Nephron progenitor cell (in vitro differentiated cells): ENCODE measurements at regions not wholly inside any gene's neighbourhood (a gene's known extent, or its start where the extent isn't known, plus 50 kb on each side); places are given as distances from the start of the nearest gene placed in this dataset.

Experiments
- DNase-seq: peaks from one replicate; pipeline ENCODE4 v3.0.0; 2021
- H3K27ac Mint-ChIP-seq: 2 replicates; pipeline ENCODE4 v1.8.0; 2021; ENCODE audit warnings: mild to moderate bottlenecking, moderate library complexity, mixed read lengths
- H3K27me3 Mint-ChIP-seq: 2 replicates; pipeline ENCODE4 v1.8.0; 2021; ENCODE audit warnings: mild to moderate bottlenecking, low read depth, mixed read lengths; ENCODE audit not compliant: poor library complexity
- H3K36me3 Mint-ChIP-seq: 2 replicates; pipeline ENCODE4 v1.8.0; 2021; ENCODE audit warnings: low read depth, mixed read lengths
- H3K4me1 Mint-ChIP-seq: 2 replicates; pipeline ENCODE4 v1.8.0; 2021; ENCODE audit warnings: mixed read lengths
- H3K4me3 Mint-ChIP-seq: 2 replicates; pipeline ENCODE4 v1.8.0; 2021; ENCODE audit warnings: mild to moderate bottlenecking, moderate library complexity, mixed read lengths
- H3K9me3 Mint-ChIP-seq: 2 replicates; pipeline ENCODE4 v1.8.0; 2021; ENCODE audit warnings: mild to moderate bottlenecking, moderate library complexity, mixed read lengths
- TF ChIP-seq, protein P1 (sequence below): fragments of 200-600 bp; sonication (generic); IDR thresholded peaks from 2 replicates; pipeline ENCODE4 v1.5.0; 2021; ENCODE audit warnings: antibody characterized with exemption

DNA sequence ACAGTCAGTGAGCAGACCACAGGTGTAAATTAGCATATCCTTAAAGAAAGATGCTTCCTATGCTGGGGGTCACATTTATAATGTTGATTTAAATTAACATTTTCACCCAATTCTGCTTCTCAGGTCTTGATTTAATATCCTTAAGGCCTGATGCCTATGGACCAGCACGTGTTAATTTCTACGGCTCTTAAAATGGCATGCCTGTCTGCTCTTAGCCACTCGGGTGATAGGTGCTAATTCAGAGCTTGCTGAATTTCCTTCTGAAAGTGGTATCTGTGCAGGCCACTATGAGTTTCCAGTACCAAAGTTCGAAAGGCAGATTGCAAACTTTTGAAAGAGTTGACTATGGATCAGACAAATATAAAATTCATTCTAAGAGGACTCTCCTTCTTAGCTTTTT, 487.4 kb upstream of the ADGRL2 start:
- Mint-ChIP-seq H3K4me1 (peaks cover 27% of the 10 kb centered on the region), H3K4me3 (no peak overlapping the region), H3K27ac (no peak overlapping the region), H3K9me3 (no peaks in the 10 kb centered on the region), H3K36me3 (no peaks in the 10 kb centered on the region), H3K27me3 (peaks cover 4% of the 10 kb centered on the region)
- DNase-seq: no peak
- TF ChIP-seq, protein P1, sequence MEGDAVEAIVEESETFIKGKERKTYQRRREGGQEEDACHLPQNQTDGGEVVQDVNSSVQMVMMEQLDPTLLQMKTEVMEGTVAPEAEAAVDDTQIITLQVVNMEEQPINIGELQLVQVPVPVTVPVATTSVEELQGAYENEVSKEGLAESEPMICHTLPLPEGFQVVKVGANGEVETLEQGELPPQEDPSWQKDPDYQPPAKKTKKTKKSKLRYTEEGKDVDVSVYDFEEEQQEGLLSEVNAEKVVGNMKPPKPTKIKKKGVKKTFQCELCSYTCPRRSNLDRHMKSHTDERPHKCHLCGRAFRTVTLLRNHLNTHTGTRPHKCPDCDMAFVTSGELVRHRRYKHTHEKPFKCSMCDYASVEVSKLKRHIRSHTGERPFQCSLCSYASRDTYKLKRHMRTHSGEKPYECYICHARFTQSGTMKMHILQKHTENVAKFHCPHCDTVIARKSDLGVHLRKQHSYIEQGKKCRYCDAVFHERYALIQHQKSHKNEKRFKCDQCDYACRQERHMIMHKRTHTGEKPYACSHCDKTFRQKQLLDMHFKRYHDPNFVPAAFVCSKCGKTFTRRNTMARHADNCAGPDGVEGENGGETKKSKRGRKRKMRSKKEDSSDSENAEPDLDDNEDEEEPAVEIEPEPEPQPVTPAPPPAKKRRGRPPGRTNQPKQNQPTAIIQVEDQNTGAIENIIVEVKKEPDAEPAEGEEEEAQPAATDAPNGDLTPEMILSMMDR: no peak

- no peaks in the 10 kb centered on the region for H3K9me3 Mint-ChIP-seq
- no peaks in the 10 kb centered on the region for H3K36me3 Mint-ChIP-seq
- no peak overlapping the region for H3K4me3 Mint-ChIP-seq
- H3K27me3 Mint-ChIP-seq: peaks cover 4% of the 10 kb centered on the region
- no peak for DNase-seq
- no peak overlapping the region for H3K27ac Mint-ChIP-seq
- H3K4me1 Mint-ChIP-seq: peaks cover 37% of the 10 kb centered on the region
- TF ChIP-seq, protein P1: no peak
These were observed 488.4 kb upstream of the ADGRL2 start for GRCh38 chr1:81312272-81312754.

GRCh38 chr1:81310250-81310649, 490.5 kb upstream of the ADGRL2 start:
- TF ChIP-seq, protein P1: no peak
- peaks cover 37% of the 10 kb centered on the region for H3K4me1 Mint-ChIP-seq
- no peak overlapping the region for H3K4me3 Mint-ChIP-seq
- H3K9me3 Mint-ChIP-seq: no peaks in the 10 kb centered on the region
- DNase-seq: no peak
- peaks cover 4% of the 10 kb centered on the region for H3K27me3 Mint-ChIP-seq
- H3K27ac Mint-ChIP-seq: no peak overlapping the region
- H3K36me3 Mint-ChIP-seq: no peaks in the 10 kb centered on the region

- Mint-ChIP-seq H3K4me3 (peak overlapping the region; percentile 42), H3K9me3 (no peaks in the 10 kb centered on the region), H3K4me1 (peaks cover 37% of the 10 kb centered on the region), H3K27ac (no peak overlapping the region), H3K27me3 (peaks cover 4% of the 10 kb centered on the region), H3K36me3 (no peaks in the 10 kb centered on the region)
- TF ChIP-seq, protein P1: no peak
- no peak for DNase-seq
These were observed 492.5 kb upstream of the ADGRL2 start for GRCh38 chr1:81308191-81308590.

DNA sequence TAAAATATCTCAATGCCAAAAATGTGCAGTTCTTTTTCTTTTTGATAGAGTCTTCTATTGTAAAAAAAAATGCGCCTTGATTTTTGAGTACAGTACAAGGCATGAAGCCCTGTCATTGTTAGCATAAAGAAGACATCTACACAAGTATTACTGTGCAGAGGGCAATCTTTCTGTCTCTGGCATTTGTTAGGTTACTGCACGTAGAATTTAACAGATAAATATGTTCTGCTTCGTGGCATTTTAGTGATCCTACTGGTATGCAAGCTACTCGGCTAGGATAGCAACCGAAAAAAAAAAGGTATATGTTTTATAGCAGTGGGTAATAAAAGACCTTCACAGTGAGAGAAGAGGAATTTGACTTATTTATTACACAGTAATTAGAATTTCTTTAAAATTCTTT, 492.9 kb upstream of the ADGRL2 start:
- peaks cover 4% of the 10 kb centered on the region for H3K27me3 Mint-ChIP-seq
- H3K36me3 Mint-ChIP-seq: no peaks in the 10 kb centered on the region
- peaks cover 37% of the 10 kb centered on the region for H3K4me1 Mint-ChIP-seq
- no peak for DNase-seq
- peak overlapping the region; percentile 42 for H3K4me3 Mint-ChIP-seq
- H3K9me3 Mint-ChIP-seq: no peaks in the 10 kb centered on the region
- TF ChIP-seq, protein P1: no peak
- H3K27ac Mint-ChIP-seq: no peak overlapping the region

DNA sequence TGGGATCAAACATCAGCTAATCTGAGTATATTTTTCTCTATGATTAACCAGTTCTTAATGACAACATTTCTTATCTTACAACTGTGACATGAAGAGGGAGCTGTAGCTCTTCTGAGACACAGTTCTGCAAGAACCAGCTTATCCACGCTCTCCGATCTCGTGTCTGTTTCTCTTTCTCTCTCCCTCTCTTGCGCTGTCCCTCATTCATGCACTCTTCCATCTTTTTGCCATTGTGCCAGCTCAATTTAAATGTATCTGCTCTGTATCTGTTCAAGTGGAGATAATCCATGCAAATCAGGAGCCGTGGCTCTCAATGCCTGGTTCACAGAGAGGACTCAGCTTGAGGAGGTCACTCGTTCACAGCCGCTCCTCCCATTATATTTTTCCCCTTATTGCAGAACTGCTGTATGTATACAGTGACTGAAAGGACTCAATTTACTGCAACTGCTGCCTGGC, 494.7 kb upstream of the ADGRL2 start:
- no peaks in the 10 kb centered on the region for H3K36me3 Mint-ChIP-seq
- H3K4me3 Mint-ChIP-seq: no peak overlapping the region
- TF ChIP-seq, protein P1: peak; percentile 20
- H3K27ac Mint-ChIP-seq: no peak overlapping the region
- no peaks in the 10 kb centered on the region for H3K27me3 Mint-ChIP-seq
- peak; percentile 2 for DNase-seq
- H3K9me3 Mint-ChIP-seq: no peaks in the 10 kb centered on the region
- peaks cover 33% of the 10 kb centered on the region for H3K4me1 Mint-ChIP-seq
